WTC11 (cell line): ENCODE measurements at regions not wholly inside any gene's neighbourhood (a gene's known extent, or its start where the extent isn't known, plus 50 kb on each side); places are given as distances from the start of the nearest gene placed in this dataset.

Experiments used
- ATAC-seq: fragments of 200-7000 bp; cut with Tn5 transposase; 2 replicates; pipeline ENCODE4 v1.10.0; 2021; ENCODE audit warnings: mild to moderate bottlenecking, moderate library complexity
- CTCF ChIA-PET: fragments of 300-600 bp; sonication (Branson Sonifier 250); formaldehyde crosslinking; loops from one replicate; lab custom pipeline; 2021; ENCODE audit warnings: antibody characterized with exemption; lab: Charles Lee
- POLR2A ChIA-PET: fragments of 350-600 bp; sonication (Branson Sonifier 250); formaldehyde crosslinking; loops from one replicate; lab custom pipeline; 2021; ENCODE audit warnings: antibody characterized with exemption; lab: Charles Lee
- DNase-seq: peaks from one replicate; pipeline ENCODE4 v3.0.0; 2021; ENCODE audit warnings: low spot score
- H3K27ac Mint-ChIP-seq: 2 replicates; pipeline ENCODE4 v1.8.0; 2021; ENCODE audit warnings: mixed read lengths
- H3K27me3 Mint-ChIP-seq: 2 replicates; pipeline ENCODE4 v1.8.0; 2021; ENCODE audit warnings: low read depth, mild to moderate bottlenecking, moderate library complexity, mixed read lengths
- H3K36me3 Mint-ChIP-seq: 2 replicates; pipeline ENCODE4 v1.8.0; 2021; ENCODE audit warnings: mixed read lengths
- H3K4me1 Mint-ChIP-seq: 2 replicates; pipeline ENCODE4 v1.8.0; 2022; ENCODE audit warnings: mixed read lengths
- H3K4me3 Mint-ChIP-seq: 2 replicates; pipeline ENCODE4 v1.8.0; 2021; ENCODE audit warnings: mild to moderate bottlenecking, moderate library complexity, mixed read lengths
- H3K9me3 Mint-ChIP-seq: 2 replicates; pipeline ENCODE4 v1.8.0; 2021; ENCODE audit warnings: mixed read lengths
- CREM ChIP-seq: sonication (generic); formaldehyde crosslinking; IDR thresholded peaks from 2 replicates; pipeline ENCODE4 v1.8.1; 2022; ENCODE audit warnings: mild to moderate bottlenecking, missing genetic modification reagents, moderate library complexity
- GRHL2 ChIP-seq: fragments of 250-450 bp; sonication (Bioruptor Pico); IDR thresholded peaks from 2 replicates; pipeline ENCODE4 v1.8.0; 2022; ENCODE audit warnings: mild to moderate bottlenecking, moderate library complexity; ENCODE audit not compliant: insufficient replicate concordance, severe bottlenecking
- JAZF1 ChIP-seq: fragments of 250-450 bp; sonication (Bioruptor Pico); IDR thresholded peaks from 2 replicates; pipeline ENCODE4 v1.9.0; 2021; ENCODE audit warnings: moderate library complexity, mild to moderate bottlenecking, inconsistent platforms
- KAT7 ChIP-seq: sonication (generic); formaldehyde crosslinking; IDR thresholded peaks from 2 replicates; pipeline ENCODE4 v1.8.1; 2023; ENCODE audit warnings: missing genetic modification reagents, mild to moderate bottlenecking, borderline replicate concordance
- NFATC4 ChIP-seq: fragments of 250-450 bp; sonication (Bioruptor Pico); IDR thresholded peaks from 2 replicates; pipeline ENCODE4 v1.9.0; 2021; ENCODE audit warnings: mild to moderate bottlenecking
- NFE2L1 ChIP-seq: sonication (generic); formaldehyde crosslinking; IDR thresholded peaks from 2 replicates; pipeline ENCODE4 v1.8.1; 2023; ENCODE audit warnings: missing genetic modification reagents
- NR2C2 ChIP-seq: sonication (generic); formaldehyde crosslinking; IDR thresholded peaks from 2 replicates; pipeline ENCODE4 v1.8.0; 2022; ENCODE audit warnings: mild to moderate bottlenecking, missing genetic modification reagents
- ZNF219 ChIP-seq: sonication (generic); formaldehyde crosslinking; IDR thresholded peaks from 2 replicates; pipeline ENCODE4 v1.8.0; 2023; ENCODE audit warnings: missing genetic modification reagents, mild to moderate bottlenecking, borderline replicate concordance
- ZNF232 ChIP-seq: sonication (generic); formaldehyde crosslinking; IDR thresholded peaks from 2 replicates; pipeline ENCODE4 v1.8.0; 2022; ENCODE audit warnings: mild to moderate bottlenecking, missing genetic modification reagents
- TF ChIP-seq, protein P1 (sequence below): sonication (generic); formaldehyde crosslinking; IDR thresholded peaks from 2 replicates; pipeline ENCODE4 v1.8.1; 2022; ENCODE audit warnings: low read depth, missing genetic modification reagents, borderline replicate concordance
- TF ChIP-seq, protein P2 (sequence below): sonication (generic); formaldehyde crosslinking; IDR thresholded peaks from 2 replicates; pipeline ENCODE4 v1.8.0; 2022; ENCODE audit warnings: mild to moderate bottlenecking, missing genetic modification reagents
- TF ChIP-seq, protein P3 (sequence below): sonication (generic); formaldehyde crosslinking; IDR thresholded peaks from 2 replicates; pipeline ENCODE4 v1.8.1; 2022; ENCODE audit warnings: missing genetic modification reagents, borderline replicate concordance
- TF ChIP-seq, protein P4 (sequence below): sonication (generic); formaldehyde crosslinking; IDR thresholded peaks from 2 replicates; pipeline ENCODE4 v1.8.1; 2023; ENCODE audit warnings: mild to moderate bottlenecking, moderate library complexity, missing genetic modification reagents
- TF ChIP-seq, protein P5 (sequence below): sonication (generic); formaldehyde crosslinking; IDR thresholded peaks from 2 replicates; pipeline ENCODE4 v1.8.1; 2023; ENCODE audit warnings: mild to moderate bottlenecking, missing genetic modification reagents, moderate library complexity
- TF ChIP-seq, protein P6 (sequence below): sonication (generic); formaldehyde crosslinking; IDR thresholded peaks from 2 replicates; pipeline ENCODE4 v1.8.0; 2022; ENCODE audit warnings: mild to moderate bottlenecking, missing genetic modification reagents
- TF ChIP-seq, protein P7 (sequence below): sonication (generic); formaldehyde crosslinking; IDR thresholded peaks from 2 replicates; pipeline ENCODE4 v1.8.1; 2023; ENCODE audit warnings: mild to moderate bottlenecking, missing genetic modification reagents
- TF ChIP-seq, protein P8 (sequence below): fragments of 250-450 bp; sonication (Bioruptor Pico); conservative IDR thresholded peaks from 2 replicates; pipeline ENCODE4 v1.9.0; 2021; ENCODE audit warnings: mild to moderate bottlenecking

DNA sequence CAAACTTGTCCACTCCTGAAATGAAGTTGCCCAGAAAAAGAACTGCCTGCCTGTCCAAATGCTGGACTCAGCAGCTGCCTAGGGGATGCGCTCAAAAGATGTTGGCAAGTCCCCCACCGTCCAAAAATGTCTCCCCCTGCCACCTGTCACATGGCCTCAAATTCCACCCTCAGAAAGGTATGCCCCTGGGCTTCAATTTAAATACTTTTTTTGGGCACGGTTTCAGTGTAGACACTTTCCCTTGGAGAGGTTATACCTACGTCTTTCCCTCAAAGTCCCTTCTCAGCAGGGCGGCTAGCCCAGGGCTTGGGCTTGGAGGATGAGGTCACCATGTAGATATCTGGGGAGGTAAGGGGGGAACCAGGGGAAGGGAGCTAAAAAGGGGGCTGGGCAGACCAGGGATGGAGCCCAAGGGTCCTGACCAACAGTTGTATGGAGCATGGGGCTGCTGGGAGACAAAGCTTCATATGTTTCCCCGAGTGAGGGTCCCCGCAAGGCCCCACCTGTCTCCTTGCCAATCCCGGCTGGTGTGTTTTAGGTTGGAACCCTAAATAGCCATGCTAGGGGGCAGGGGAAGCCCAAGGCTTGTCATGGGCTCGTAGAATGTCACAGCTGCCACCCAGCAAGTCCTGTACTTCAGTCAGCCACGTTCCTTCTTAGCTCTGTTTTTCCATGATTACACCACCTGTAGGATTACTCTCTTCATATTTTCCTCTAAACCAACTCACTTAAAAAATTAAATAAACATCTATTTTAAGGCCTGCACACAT is 131.2 kb upstream of the TBX3 start (continued):
- TF ChIP-seq, protein P1, sequence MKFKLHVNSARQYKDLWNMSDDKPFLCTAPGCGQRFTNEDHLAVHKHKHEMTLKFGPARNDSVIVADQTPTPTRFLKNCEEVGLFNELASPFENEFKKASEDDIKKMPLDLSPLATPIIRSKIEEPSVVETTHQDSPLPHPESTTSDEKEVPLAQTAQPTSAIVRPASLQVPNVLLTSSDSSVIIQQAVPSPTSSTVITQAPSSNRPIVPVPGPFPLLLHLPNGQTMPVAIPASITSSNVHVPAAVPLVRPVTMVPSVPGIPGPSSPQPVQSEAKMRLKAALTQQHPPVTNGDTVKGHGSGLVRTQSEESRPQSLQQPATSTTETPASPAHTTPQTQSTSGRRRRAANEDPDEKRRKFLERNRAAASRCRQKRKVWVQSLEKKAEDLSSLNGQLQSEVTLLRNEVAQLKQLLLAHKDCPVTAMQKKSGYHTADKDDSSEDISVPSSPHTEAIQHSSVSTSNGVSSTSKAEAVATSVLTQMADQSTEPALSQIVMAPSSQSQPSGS (CRISPR knock-in tag): no peak
- TF ChIP-seq, protein P2, sequence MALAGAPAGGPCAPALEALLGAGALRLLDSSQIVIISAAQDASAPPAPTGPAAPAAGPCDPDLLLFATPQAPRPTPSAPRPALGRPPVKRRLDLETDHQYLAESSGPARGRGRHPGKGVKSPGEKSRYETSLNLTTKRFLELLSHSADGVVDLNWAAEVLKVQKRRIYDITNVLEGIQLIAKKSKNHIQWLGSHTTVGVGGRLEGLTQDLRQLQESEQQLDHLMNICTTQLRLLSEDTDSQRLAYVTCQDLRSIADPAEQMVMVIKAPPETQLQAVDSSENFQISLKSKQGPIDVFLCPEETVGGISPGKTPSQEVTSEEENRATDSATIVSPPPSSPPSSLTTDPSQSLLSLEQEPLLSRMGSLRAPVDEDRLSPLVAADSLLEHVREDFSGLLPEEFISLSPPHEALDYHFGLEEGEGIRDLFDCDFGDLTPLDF (CRISPR knock-in tag): no peak
- no peak for TF ChIP-seq KAT7

DNA sequence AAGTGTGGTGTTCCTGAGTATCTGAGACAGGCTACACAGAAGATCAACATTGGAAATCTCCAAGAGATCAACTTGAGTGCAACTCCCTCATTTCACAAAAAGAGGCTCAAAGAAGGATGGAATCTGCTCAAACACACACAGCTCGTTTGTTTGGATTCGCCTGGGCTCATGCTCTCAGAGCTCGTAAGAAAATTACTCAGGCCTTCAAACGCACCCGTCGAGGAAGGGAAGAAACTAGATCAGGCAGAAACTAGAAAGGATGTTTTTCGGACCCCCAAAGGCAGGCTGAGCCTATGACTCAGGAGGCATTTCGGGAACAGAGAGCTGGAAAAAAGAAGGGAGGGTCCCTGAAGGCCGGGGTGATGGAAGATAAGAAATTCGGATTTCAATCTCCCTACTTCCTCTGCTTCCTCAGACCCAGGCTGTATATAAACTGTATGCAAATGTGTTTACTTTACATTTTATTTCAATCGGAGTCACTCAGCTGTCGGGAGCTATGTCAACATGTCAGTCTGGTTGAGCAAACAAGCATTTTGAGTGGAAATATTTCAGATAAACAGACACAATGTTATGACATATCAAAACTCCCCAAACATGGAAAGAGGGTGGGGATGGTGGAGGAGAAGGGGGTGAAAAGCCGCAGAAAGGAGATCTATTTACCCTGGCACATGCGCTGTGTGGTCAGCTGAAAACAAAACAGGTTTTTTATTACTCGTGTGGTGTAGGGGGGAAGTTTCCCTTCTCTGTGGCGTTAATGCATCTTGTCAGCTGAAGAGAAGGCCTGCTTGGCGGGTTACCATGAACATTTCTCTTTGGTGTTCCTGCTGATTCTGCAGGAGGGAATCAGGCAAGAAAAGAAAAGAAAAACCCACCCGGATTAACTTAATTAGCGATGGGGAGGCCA is 129.1 kb upstream of the TBX3 start:
- ATAC-seq: peak; percentile 62
- no peak for DNase-seq
- peaks cover 3% of the 10 kb centered on the region; the same call in 1 of the 2 replicates for H3K27me3 Mint-ChIP-seq
- no peaks in the 10 kb centered on the region for H3K36me3 Mint-ChIP-seq
- H3K27ac Mint-ChIP-seq: peak overlapping the region; percentile 53; the same call in 1 of the 2 replicates
- TF ChIP-seq, protein P3, sequence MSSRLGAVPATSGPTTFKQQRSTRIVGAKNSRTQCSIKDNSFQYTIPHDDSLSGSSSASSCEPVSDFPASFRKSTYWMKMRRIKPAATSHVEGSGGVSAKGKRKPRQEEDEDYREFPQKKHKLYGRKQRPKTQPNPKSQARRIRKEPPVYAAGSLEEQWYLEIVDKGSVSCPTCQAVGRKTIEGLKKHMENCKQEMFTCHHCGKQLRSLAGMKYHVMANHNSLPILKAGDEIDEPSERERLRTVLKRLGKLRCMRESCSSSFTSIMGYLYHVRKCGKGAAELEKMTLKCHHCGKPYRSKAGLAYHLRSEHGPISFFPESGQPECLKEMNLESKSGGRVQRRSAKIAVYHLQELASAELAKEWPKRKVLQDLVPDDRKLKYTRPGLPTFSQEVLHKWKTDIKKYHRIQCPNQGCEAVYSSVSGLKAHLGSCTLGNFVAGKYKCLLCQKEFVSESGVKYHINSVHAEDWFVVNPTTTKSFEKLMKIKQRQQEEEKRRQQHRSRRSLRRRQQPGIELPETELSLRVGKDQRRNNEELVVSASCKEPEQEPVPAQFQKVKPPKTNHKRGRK (CRISPR knock-in tag): 0 out of 2 replicates have a peak, but pooled peaks have one; percentile 35
- TF ChIP-seq, protein P4, sequence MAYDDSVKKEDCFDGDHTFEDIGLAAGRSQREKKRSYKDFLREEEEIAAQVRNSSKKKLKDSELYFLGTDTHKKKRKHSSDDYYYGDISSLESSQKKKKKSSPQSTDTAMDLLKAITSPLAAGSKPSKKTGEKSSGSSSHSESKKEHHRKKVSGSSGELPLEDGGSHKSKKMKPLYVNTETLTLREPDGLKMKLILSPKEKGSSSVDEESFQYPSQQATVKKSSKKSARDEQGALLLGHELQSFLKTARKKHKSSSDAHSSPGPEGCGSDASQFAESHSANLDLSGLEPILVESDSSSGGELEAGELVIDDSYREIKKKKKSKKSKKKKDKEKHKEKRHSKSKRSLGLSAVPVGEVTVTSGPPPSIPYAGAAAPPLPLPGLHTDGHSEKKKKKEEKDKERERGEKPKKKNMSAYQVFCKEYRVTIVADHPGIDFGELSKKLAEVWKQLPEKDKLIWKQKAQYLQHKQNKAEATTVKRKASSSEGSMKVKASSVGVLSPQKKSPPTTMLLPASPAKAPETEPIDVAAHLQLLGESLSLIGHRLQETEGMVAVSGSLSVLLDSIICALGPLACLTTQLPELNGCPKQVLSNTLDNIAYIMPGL: no peak
- TF ChIP-seq, all 79 proteins: peak for 1
- no peaks in the 10 kb centered on the region for H3K9me3 Mint-ChIP-seq
- ChIA-PET CTCF (interaction anchor here (0.6 to 1.1 kb wide), 2 partner anchors 176 to 1616 kb away, joined by 3 to 4 read pairs; no protein-coding TSS in a partner anchor), POLR2A (interaction anchor here (0.6 kb wide), 1 partner anchor 10 kb away, joined by 3 read pairs; no protein-coding TSS in a partner anchor)
- H3K4me3 Mint-ChIP-seq: peak overlapping the region; percentile 33
- peaks cover 20% of the 10 kb centered on the region for H3K4me1 Mint-ChIP-seq

DNA sequence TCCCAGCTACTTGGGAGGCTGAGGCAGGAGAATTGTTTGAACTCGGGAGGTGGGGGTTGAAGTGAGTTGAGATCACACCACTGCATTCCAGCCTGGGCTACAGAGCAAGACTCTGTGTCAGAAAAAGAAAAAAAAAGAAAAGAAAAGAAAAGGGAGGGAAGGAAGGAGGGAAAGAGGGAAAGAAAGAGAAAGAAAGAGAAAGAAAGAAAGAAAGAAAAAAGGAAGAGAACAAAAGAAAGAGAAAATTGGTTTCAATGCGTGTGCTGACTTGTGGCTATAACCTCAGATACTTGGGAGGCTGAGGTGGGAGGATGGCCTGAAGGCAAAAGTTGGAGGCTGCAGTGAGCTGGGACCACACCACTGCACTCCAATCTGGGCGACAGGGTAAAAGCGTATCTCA is 128.4 kb upstream of the TBX3 start:
- ChIA-PET CTCF (interaction anchor here (1.1 kb wide), 1 partner anchor 176 kb away, joined by 4 read pairs; no protein-coding TSS in a partner anchor), POLR2A (no interaction called here)
- Mint-ChIP-seq H3K27ac (no peak overlapping the region), H3K27me3 (peaks cover 3% of the 10 kb centered on the region; the same call in 1 of the 2 replicates), H3K4me3 (no peak overlapping the region), H3K36me3 (no peaks in the 10 kb centered on the region), H3K9me3 (no peaks in the 10 kb centered on the region), H3K4me1 (peaks cover 20% of the 10 kb centered on the region)
- DNase-seq: no peak
- no peak for ATAC-seq
- TF ChIP-seq, protein P5, sequence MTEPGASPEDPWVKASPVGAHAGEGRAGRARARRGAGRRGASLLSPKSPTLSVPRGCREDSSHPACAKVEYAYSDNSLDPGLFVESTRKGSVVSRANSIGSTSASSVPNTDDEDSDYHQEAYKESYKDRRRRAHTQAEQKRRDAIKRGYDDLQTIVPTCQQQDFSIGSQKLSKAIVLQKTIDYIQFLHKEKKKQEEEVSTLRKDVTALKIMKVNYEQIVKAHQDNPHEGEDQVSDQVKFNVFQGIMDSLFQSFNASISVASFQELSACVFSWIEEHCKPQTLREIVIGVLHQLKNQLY (CRISPR knock-in tag): no peak
- TF ChIP-seq NR2C2 (CRISPR knock-in tag): no peak
- TF ChIP-seq NFE2L1: no peak
- TF ChIP-seq, protein P6, sequence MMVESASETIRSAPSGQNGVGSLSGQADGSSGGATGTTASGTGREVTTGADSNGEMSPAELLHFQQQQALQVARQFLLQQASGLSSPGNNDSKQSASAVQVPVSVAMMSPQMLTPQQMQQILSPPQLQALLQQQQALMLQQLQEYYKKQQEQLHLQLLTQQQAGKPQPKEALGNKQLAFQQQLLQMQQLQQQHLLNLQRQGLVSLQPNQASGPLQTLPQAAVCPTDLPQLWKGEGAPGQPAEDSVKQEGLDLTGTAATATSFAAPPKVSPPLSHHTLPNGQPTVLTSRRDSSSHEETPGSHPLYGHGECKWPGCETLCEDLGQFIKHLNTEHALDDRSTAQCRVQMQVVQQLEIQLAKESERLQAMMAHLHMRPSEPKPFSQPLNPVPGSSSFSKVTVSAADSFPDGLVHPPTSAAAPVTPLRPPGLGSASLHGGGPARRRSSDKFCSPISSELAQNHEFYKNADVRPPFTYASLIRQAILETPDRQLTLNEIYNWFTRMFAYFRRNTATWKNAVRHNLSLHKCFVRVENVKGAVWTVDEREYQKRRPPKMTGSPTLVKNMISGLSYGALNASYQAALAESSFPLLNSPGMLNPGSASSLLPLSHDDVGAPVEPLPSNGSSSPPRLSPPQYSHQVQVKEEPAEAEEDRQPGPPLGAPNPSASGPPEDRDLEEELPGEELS (CRISPR knock-in tag): no peak
- TF ChIP-seq, protein P7, sequence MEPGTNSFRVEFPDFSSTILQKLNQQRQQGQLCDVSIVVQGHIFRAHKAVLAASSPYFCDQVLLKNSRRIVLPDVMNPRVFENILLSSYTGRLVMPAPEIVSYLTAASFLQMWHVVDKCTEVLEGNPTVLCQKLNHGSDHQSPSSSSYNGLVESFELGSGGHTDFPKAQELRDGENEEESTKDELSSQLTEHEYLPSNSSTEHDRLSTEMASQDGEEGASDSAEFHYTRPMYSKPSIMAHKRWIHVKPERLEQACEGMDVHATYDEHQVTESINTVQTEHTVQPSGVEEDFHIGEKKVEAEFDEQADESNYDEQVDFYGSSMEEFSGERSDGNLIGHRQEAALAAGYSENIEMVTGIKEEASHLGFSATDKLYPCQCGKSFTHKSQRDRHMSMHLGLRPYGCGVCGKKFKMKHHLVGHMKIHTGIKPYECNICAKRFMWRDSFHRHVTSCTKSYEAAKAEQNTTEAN (CRISPR knock-in tag): no peak
- TF ChIP-seq, protein P8, sequence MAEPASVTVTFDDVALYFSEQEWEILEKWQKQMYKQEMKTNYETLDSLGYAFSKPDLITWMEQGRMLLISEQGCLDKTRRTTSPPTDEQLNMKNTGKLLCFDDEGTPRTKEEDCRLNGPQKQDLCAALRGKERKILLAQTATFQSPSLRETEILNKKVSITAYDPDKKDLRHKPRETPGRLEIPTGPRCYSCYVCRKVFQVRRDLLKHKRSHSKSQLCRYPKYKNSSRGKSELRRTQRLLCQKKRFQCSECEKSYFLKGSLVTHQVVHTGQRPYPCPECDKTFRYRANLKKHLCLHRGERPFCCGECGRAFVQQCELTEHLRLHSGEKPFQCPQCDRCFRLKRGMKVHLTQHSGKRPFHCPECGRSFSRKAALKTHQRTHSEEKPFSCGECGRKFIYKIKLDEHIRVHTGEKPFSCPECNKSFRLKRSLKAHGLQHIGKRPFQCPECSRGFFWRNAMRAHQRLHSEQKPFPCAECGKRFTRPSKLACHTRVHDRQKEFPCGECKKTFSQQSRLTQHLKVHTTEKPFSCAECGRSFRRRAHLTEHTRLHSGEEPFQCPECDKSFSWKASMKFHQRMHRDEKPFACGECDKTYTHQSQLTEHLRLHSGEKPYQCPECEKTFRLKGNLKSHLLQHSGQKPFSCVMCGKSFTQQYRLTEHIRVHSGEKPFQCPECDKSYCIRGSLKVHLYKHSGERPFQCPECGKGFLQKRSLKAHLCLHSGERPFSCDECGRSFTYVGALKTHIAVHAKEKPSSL: no peak
- TF ChIP-seq JAZF1 (CRISPR knock-in tag): no peak
- TF ChIP-seq GRHL2 (CRISPR knock-in tag): no peak
- no peak for TF ChIP-seq CREM (CRISPR knock-in tag)
- TF ChIP-seq ZNF232 (CRISPR knock-in tag): no peak
- no peak for TF ChIP-seq ZNF219 (CRISPR knock-in tag)
- TF ChIP-seq NFATC4 (CRISPR knock-in tag): no peak
